Astrocyte of the cerebellum (primary cell): ENCODE measurements at regions not wholly inside any gene's neighbourhood (a gene's known extent, or its start where the extent isn't known, plus 50 kb on each side); places are given as distances from the start of the nearest gene placed in this dataset.

ENCODE experiments used
- DNase-seq: peaks from one replicate; pipeline ENCODE4 v3.0.0-alpha.2; 2011; ENCODE audit warnings: low read depth
- H3K4me3 ChIP-seq: 2 replicates; pipeline ENCODE4 v1.5.1; 2011; ENCODE audit warnings: mild to moderate bottlenecking, low read depth, low read length, moderate library complexity
- CTCF ChIP-seq: IDR thresholded peaks from 2 replicates; pipeline ENCODE4 v1.5.1; 2012; ENCODE audit warnings: low read length, low read depth, moderate library complexity, mild to moderate bottlenecking; ENCODE audit errors: missing control alignments
- in situ Hi-C: cut with HindIII; loops from 2 replicates; pipeline ENCODE4 v1.10.0; 2017; ENCODE audit warnings: low sequenced_read_pairs

DNA sequence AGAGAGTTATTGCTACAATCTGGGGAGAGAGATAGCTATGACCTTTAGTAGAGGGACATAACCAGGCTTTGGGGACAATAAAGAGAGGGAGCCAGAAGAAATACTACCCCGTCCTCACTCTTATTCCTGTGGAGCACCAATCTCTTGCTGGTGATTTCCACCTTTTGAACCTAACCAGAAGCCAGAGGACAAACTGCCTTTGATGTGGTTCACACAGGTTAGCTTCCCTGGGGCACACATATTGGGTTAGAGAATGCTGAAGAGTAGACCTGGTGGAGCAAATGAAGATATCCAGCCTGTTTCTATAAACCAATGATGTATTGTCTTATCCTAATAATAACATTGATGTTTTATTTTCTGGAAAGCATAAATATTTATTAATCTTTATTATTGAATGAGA lies 399.3 kb downstream of the HTR7 start:
- no peak for TF ChIP-seq CTCF
- in situ Hi-C loops = no loop called here
- DNase-seq = no peak
- no peak overlapping the region for H3K4me3 ChIP-seq

- peak; percentile 41 for DNase-seq
- in situ Hi-C loops = no loop called here
- TF ChIP-seq CTCF = no peak
- H3K4me3 ChIP-seq = no peak overlapping the region
These were observed 396.2 kb downstream of the HTR7 start for GRCh38 chr10:90461437-90462155.

DNA sequence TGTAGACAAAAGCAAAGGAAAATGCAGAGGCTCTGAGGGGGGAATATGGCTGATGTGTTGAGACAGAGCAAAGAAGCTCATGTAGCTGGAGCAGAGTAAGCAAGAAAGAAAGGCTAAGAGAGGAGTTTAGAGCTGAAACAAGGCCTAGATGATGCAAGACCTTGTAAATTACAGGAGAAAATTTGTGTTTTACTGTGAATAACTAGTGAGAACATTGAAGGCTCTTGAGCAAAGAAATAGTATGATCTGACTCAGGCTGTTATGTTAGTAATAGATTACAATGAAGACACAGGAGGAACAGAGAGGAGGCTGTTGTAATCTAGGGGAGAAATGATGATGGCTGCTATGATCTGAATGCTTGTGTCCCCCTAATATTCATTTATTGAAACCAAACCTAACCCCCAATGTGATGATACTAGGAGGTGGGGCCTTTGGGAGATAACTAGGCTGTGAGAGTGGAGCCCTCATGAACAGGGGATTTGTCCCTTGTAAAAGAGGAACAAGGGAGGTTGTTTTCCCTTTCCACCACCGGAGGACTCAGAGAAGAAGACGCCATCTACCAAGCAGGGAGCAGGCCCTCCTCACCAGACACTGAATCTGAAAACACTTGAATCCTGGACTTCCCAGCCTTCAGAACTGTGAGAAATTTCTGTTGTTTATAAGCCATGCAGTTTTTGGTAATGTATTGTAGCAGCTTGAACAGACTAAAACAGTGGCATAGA lies 394.9 kb downstream of the HTR7 start:
- no peak for DNase-seq
- in situ Hi-C loops = no loop called here
- TF ChIP-seq CTCF = no peak
- H3K4me3 ChIP-seq = no peak overlapping the region

DNA sequence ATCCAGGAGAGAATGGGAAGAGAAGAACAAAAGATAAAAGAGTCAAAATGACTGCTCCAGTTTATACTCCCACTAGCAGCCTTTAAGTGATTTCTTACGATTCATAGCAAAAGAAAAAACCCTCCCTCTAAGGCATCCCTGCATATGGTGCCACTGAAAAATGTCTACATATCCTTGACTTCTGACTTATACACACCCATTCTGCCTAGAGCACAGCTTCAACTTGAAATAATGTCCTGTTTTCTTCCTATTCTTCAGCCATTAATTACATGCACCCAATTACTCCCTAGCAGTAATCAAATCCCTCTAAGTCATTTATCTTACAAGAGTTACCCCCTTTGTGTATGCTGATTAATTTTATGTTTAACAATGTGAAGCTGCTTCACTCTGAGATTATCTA lies 393.5 kb downstream of the HTR7 start:
- TF ChIP-seq CTCF = no peak
- H3K4me3 ChIP-seq = no peak overlapping the region
- DNase-seq = no peak
- in situ Hi-C loops = no loop called here

DNA sequence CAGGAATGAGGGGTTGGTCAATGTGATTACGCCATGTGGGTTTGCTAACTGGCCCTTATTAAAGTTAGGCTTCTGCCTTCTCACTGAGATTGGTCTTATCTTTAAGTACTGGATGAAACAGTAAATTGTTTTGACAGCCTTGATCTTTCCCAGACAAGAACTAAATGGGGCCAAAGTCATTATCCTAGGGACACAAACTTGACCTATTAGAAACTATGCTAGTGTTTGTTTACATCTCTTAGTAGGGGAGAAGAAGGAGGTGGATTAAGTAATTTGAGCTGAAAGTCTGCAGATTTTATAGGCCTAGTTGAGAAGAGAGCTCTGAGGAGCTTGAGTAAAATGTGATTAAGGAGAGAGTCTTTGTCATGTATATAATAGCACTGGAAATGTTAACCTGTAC lies 386.9 kb downstream of the HTR7 start:
- no peak overlapping the region for H3K4me3 ChIP-seq
- DNase-seq = no peak
- no peak for TF ChIP-seq CTCF
- in situ Hi-C loops = no loop called here

GRCh38 chr10:90480466-90480865 lies 377.4 kb downstream of the HTR7 start:
- TF ChIP-seq CTCF = no peak
- no peak overlapping the region for H3K4me3 ChIP-seq
- no peak for DNase-seq
- in situ Hi-C loops = no loop called here
